C4-2B (cell line): ENCODE measurements at regions not wholly inside any gene's neighbourhood (a gene's known extent, or its start where the extent isn't known, plus 50 kb on each side); places are given as distances from the start of the nearest gene placed in this dataset.

ENCODE experiments used
- ZFX ChIP-seq: fragments of 450-650 bp; IDR thresholded peaks from 2 replicates; pipeline ENCODE4 v1.6.1; 2017
- TF ChIP-seq, protein P1 (sequence below): fragments of 450-650 bp; conservative IDR thresholded peaks from 2 replicates; pipeline ENCODE4 v1.5.1; 2017; ENCODE audit warnings: mild to moderate bottlenecking

DNA sequence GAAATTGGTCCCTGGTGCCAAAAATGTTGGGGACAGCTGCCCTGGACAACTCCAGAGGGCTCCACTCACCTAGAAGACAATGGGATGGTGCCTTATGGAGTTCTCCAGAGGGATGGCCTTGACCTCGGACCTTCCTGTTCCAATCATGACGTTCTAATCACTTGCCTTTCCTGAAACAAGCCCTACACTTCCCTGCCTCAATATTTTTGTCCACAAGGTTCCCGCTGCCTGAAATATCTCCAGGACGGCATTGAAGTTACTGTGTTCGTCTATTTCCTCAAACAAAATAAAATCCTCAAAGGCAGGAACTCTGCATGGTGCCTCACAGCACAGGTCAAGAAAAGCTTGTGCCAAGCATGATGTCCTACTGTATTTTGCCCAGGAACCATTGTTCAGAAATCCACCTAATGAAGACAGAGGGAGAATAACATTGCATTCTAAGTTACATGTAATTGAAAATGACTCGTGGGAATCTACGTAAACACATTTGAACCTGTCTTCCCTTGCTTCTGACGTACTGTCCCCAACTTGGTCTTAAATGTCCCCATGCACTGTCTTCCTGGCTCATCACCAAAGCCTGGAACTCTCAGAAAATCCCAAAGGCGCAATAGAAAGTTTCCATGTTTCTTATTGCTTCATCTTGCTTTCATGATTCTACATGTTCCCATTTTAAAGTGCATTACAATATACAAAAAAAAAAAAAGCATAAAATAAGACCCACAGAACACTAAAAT lies 342.3 kb upstream of the NRP1 start:
- TF ChIP-seq, protein P1, sequence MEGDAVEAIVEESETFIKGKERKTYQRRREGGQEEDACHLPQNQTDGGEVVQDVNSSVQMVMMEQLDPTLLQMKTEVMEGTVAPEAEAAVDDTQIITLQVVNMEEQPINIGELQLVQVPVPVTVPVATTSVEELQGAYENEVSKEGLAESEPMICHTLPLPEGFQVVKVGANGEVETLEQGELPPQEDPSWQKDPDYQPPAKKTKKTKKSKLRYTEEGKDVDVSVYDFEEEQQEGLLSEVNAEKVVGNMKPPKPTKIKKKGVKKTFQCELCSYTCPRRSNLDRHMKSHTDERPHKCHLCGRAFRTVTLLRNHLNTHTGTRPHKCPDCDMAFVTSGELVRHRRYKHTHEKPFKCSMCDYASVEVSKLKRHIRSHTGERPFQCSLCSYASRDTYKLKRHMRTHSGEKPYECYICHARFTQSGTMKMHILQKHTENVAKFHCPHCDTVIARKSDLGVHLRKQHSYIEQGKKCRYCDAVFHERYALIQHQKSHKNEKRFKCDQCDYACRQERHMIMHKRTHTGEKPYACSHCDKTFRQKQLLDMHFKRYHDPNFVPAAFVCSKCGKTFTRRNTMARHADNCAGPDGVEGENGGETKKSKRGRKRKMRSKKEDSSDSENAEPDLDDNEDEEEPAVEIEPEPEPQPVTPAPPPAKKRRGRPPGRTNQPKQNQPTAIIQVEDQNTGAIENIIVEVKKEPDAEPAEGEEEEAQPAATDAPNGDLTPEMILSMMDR = no peak
- no peak for TF ChIP-seq ZFX
